Left ventricle myocardium inferior (tissue), 1 donor: ENCODE measurements at regions not wholly inside any gene's neighbourhood (a gene's known extent, or its start where the extent isn't known, plus 50 kb on each side); places are given as distances from the start of the nearest gene placed in this dataset.

Experiments used
- DNase-seq: peaks from one replicate; pipeline ENCODE4 v3.0.0-alpha.2; 2020
- H3K27ac ChIP-seq: fragments of 200-600 bp; replicated peaks from 2 replicates; pipeline ENCODE4 v1.8.0; 2021
- H3K27me3 ChIP-seq: fragments of 200-600 bp; 2 replicates; pipeline ENCODE4 v1.8.0; 2021; ENCODE audit warnings: low read depth
- H3K36me3 ChIP-seq: fragments of 200-600 bp; 2 replicates; pipeline ENCODE4 v1.8.0; 2021
- H3K4me1 ChIP-seq: fragments of 200-600 bp; 2 replicates; pipeline ENCODE4 v1.8.0; 2021
- H3K4me3 ChIP-seq: fragments of 200-600 bp; 2 replicates; pipeline ENCODE4 v1.8.0; 2021; ENCODE audit warnings: mild to moderate bottlenecking, moderate library complexity
- H3K9me3 ChIP-seq: fragments of 200-600 bp; replicated peaks from 2 replicates; pipeline ENCODE4 v1.8.0; 2021
- CTCF ChIP-seq: fragments of 200-600 bp; IDR thresholded peaks from 2 replicates; pipeline ENCODE4 v1.8.0; 2021; ENCODE audit warnings: antibody characterized with exemption, mild to moderate bottlenecking, borderline replicate concordance
- intact Hi-C: fragments of 100-400 bp; cut with micrococcal nuclease; formaldehyde crosslinking; loops from one replicate; pipeline ENCODE4 v1.11.0; 2022
- donor health status: DM: no; HTN: yes; CAD: no; lungs with severe emphysema.

GRCh38 chr2:122096761-122097160, 341.3 kb downstream of the TSN start:
- Histone ChIP-seq H3K4me1 (no peaks in the 10 kb centered on the region), H3K27ac (no peak overlapping the region), H3K27me3 (peaks cover 3% of the 10 kb centered on the region), H3K36me3 (no peaks in the 10 kb centered on the region), H3K9me3 (no peaks in the 10 kb centered on the region), H3K4me3 (no peak overlapping the region)
- intact Hi-C loops = no loop called here
- no peak for DNase-seq
- no peak for TF ChIP-seq CTCF

GRCh38 chr2:122098306-122098705, 342.9 kb downstream of the TSN start:
- Histone ChIP-seq H3K4me1 (no peaks in the 10 kb centered on the region), H3K9me3 (no peaks in the 10 kb centered on the region), H3K27me3 (peaks cover 3% of the 10 kb centered on the region), H3K27ac (no peak overlapping the region), H3K36me3 (no peaks in the 10 kb centered on the region), H3K4me3 (no peak overlapping the region)
- no peak for DNase-seq
- TF ChIP-seq CTCF = no peak
- intact Hi-C loops = no loop called here

- no peak for TF ChIP-seq CTCF
- H3K9me3 ChIP-seq = no peaks in the 10 kb centered on the region
- intact Hi-C loops = no loop called here
These were observed 344.9 kb downstream of the TSN start for GRCh38 chr2:122100346-122100745.

GRCh38 chr2:122100756-122101155, 345.3 kb downstream of the TSN start:
- no peaks in the 10 kb centered on the region for H3K27me3 ChIP-seq
- H3K9me3 ChIP-seq = no peaks in the 10 kb centered on the region
- H3K4me1 ChIP-seq = no peaks in the 10 kb centered on the region
- TF ChIP-seq CTCF = no peak
- no peak overlapping the region for H3K4me3 ChIP-seq
- no peaks in the 10 kb centered on the region for H3K36me3 ChIP-seq
- no peak overlapping the region for H3K27ac ChIP-seq
- no peak for DNase-seq
- intact Hi-C loops = no loop called here

More at GRCh38 chr2:122100346-122100745, 344.9 kb downstream of the TSN start:
- no peak overlapping the region for H3K27ac ChIP-seq
- no peaks in the 10 kb centered on the region for H3K27me3 ChIP-seq
- H3K36me3 ChIP-seq = no peaks in the 10 kb centered on the region
- no peak for DNase-seq
- H3K4me1 ChIP-seq = no peaks in the 10 kb centered on the region
- H3K4me3 ChIP-seq = no peak overlapping the region

GRCh38 chr2:122101319-122101718, 345.9 kb downstream of the TSN start:
- H3K9me3 ChIP-seq = no peaks in the 10 kb centered on the region

More at GRCh38 chr2:122101319-122101718, 345.9 kb downstream of the TSN start:
- no peak for DNase-seq
- Histone ChIP-seq H3K4me1 (no peaks in the 10 kb centered on the region), H3K4me3 (no peak overlapping the region), H3K36me3 (no peaks in the 10 kb centered on the region), H3K27me3 (no peaks in the 10 kb centered on the region), H3K27ac (no peak overlapping the region)
- intact Hi-C loops = no loop called here
- no peak for TF ChIP-seq CTCF
